ENCODE measurements at regions not wholly inside any gene's neighbourhood (a gene's known extent, or its start where the extent isn't known, plus 50 kb on each side); places are given as distances from the start of the nearest gene placed in this dataset.

DNA sequence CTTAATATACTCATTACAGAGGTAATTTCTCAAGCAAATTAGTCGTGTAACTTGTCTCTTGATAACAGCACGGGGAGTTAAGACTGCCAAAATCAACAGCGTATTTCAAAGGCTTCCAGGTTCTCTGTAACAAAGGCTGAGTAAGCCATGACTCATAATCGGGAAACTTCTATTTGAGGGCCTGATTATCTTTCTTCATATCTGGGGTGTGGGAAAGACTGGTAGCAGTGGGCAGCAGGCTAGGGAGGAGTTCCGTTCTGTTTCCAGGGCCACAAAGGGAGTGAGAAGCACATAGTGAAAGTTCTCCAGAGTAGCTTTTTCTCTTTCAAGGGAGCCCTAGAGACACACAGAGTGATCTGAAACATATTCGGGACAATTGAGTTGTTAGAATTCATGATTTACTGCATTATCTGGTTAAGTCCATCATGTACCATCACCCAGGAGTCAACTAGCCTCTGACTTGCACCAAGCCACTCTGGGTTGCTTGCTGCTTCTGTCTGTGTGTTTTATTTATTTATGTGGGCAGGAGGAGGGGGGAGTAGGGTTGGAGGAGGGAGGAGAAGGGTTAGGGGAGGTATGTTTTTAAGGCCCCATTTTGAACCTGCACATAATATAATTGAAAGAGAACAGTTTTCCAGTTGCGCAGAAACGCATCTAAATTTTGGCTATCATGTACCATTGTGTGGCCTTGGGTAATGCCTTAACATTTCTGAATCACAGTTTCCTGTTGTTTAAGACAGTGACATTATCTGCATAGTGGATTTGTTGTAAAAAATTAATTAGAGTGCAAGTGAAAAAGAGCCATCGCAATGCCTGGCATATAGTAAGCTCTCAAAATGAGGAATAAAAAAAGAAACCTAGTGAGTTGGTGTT lies 80.5 kb upstream of the ITPRID2 start:
- no TSS peak for BruUV-seq (replicated peaks)
- H3K27me3 ChIP-seq (ENCODE audit: control insufficient read depth in 2 of 2, insufficient read depth in 2 of 2, low read length in 2 of 2) = no peaks in the 10 kb centered on the region
- 17% methylated on average over 9 of the region's 9 CpGs for WGBS (ENCODE audit: insufficient coverage, low coverage, missing lambda C conversion rate)
- in situ Hi-C loops (cut with MboI) = no loop called here
- peak; percentile 78 for ATAC-seq
- intact Hi-C loops (cut with micrococcal nuclease) = loop anchor here (5.0 kb wide), 1 partner anchor 81 kb away; the partner anchor contains the start of gene ITPRID2
- peak overlapping the region; percentile 80 for H2AFZ ChIP-seq (ENCODE audit: low read depth, low read length)
- peak overlapping the region; percentile 47; the same call in 1 of the 2 replicates for H3K4me2 ChIP-seq (ENCODE audit: insufficient read depth, low read length)
- no peaks in the 10 kb centered on the region for H3K36me3 ChIP-seq (ENCODE audit: control insufficient read depth, insufficient read depth, low read length)
- H3K4me1 ChIP-seq (replicated peaks in 1 of 2; ENCODE audit: control insufficient read depth in 2 of 2, insufficient read depth in 2 of 2, low read length in 2 of 2) = peaks cover 0 to 29% of the 10 kb centered on the region in 2 experiments; a peak in 3 of 5 replicates
- no peaks in the 10 kb centered on the region for H3K9me3 ChIP-seq (replicated peaks; ENCODE audit: control insufficient read depth, insufficient read depth, low read depth, low read length)
- FAIRE-seq = peak; percentile 82
- H4K20me1 ChIP-seq (replicated peaks; ENCODE audit: control insufficient read depth, insufficient read depth, low read length) = no peaks in the 10 kb centered on the region
- peak; percentile 22 to 77 (median 44) for DNase-seq (ENCODE audit: extremely low read depth in 1 of 4, low spot score in 3 of 4)
- H3K27ac ChIP-seq (ENCODE audit: extremely low read depth, low read depth, low read length) = peak overlapping the region; percentile 61; the same call in 1 of the 3 replicates
- H3K9ac ChIP-seq (ENCODE audit: insufficient read depth in 1 of 2, low read depth in 2 of 2, low read length in 2 of 2) = peak overlapping the region; percentile 13 to 32; a peak in 2 of 4 replicates
- no peak overlapping the region for H3K4me3 ChIP-seq
- ChIA-PET POLR2A (interaction anchor here (0.6 to 1.1 kb wide), 2 partner anchors 11 to 716 kb away, joined by 3 read pairs; no protein-coding TSS in a partner anchor), CTCF (ENCODE audit: low intra/inter-chr PET ratio) (no interaction called here)
- H3K79me2 ChIP-seq (ENCODE audit: control insufficient read depth, insufficient read depth, low read length) = no peaks in the 10 kb centered on the region
- H3K9me1 ChIP-seq (ENCODE audit: control insufficient read depth, insufficient read depth, low read length) = no peaks in the 10 kb centered on the region
- TF ChIP-seq HLTF (IDR thresholded peaks at IDR 0.05) (no peak), IFI16 (CRISPR knock-in tag; IDR thresholded peaks at IDR 0.05) (no peak), FIP1L1 (IDR thresholded peaks at IDR 0.05; ENCODE audit: low read depth, low read length, poor library complexity, severe bottlenecking) (no peak), TEAD2 (tag; IDR thresholded peaks at IDR 0.05) (no peak), STAT5A (IDR thresholded peaks at IDR 0.05; ENCODE audit: borderline replicate concordance, low read length) (no peak), SIRT6 (IDR thresholded peaks at IDR 0.05; ENCODE audit: low read depth, low read length) (no peak), MBD2 (IDR thresholded peaks at IDR 0.05; ENCODE audit: borderline replicate concordance, low read depth) (peak; percentile 28), FOS (IDR thresholded peaks at IDR 0.05; ENCODE audit: extremely low read depth, insufficient read length) (peak; percentile 64), E2F3 (CRISPR knock-in tag; IDR thresholded peaks at IDR 0.05) (0 out of 2 replicates have a peak, but pooled peaks have one; percentile 36), GABPA (tag; conservative IDR thresholded peaks at IDR 0.05; ENCODE audit: low read depth) (peak; percentile 56), MTA3 (IDR thresholded peaks at IDR 0.05; ENCODE audit: borderline replicate concordance) (peak; percentile 59; the same call in 1 of the 2 replicates), DACH1 (IDR thresholded peaks at IDR 0.05; ENCODE audit: partially characterized antibody) (peak; percentile 22), TEAD1 (CRISPR knock-in tag; IDR thresholded peaks at IDR 0.05) (peak in 1 of 2 experiments; percentile 28; a peak in 1 of 4 replicates), DIDO1 (tag; IDR thresholded peaks at IDR 0.05; ENCODE audit: low read depth) (no peak), ZNF384 (IDR thresholded peaks at IDR 0.05; ENCODE audit: low read depth, low read length) (no peak), JUNB (CRISPR knock-in tag; conservative IDR thresholded peaks at IDR 0.05) (peak; percentile 80; the same call in 1 of the 2 replicates), BRD4 (IDR thresholded peaks at IDR 0.05) (0 out of 2 replicates have a peak, but pooled peaks have one; percentile 38), BMI1 (IDR thresholded peaks at IDR 0.05; ENCODE audit: low read length) (no peak), JUND (IDR thresholded peaks at IDR 0.05; ENCODE audit: borderline replicate concordance, low read depth, low read length) (peak; percentile 98), JUND (tag; IDR thresholded peaks at IDR 0.05; ENCODE audit: borderline replicate concordance, low read depth, low read length) (peak; percentile 98), SMARCA4 (IDR thresholded peaks at IDR 0.05) (peak; percentile 92), ZKSCAN8 (CRISPR knock-in tag; IDR thresholded peaks at IDR 0.05) (0 out of 2 replicates have a peak, but pooled peaks have one; percentile 20), MYNN (IDR thresholded peaks at IDR 0.05) (peak; percentile 64; the same call in 1 of the 2 replicates), MYNN (CRISPR knock-in tag; IDR thresholded peaks at IDR 0.05) (no peak)
- TF ChIP-seq, protein P1, sequence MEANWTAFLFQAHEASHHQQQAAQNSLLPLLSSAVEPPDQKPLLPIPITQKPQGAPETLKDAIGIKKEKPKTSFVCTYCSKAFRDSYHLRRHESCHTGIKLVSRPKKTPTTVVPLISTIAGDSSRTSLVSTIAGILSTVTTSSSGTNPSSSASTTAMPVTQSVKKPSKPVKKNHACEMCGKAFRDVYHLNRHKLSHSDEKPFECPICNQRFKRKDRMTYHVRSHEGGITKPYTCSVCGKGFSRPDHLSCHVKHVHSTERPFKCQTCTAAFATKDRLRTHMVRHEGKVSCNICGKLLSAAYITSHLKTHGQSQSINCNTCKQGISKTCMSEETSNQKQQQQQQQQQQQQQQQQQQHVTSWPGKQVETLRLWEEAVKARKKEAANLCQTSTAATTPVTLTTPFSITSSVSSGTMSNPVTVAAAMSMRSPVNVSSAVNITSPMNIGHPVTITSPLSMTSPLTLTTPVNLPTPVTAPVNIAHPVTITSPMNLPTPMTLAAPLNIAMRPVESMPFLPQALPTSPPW (CRISPR knock-in tag; IDR thresholded peaks at IDR 0.05) = peak; percentile 72
